ENCODE measurements at regions not wholly inside any gene's neighbourhood (a gene's known extent, or its start where the extent isn't known, plus 50 kb on each side); places are given as distances from the start of the nearest gene placed in this dataset.
"Not testable (repeated sequence)": the region's sequence is repeated elsewhere in the genome, so short reads cannot be mapped to it uniquely, and the experiment has no call there.

- CTCF ChIA-PET: no interaction called here
- DNase-seq: no peak
- no peaks in the 10 kb centered on the region for H3K4me1 Mint-ChIP-seq (ENCODE audit: low read depth)
- H3K27me3 Mint-ChIP-seq (ENCODE audit: low read depth): peaks cover 17% of the 10 kb centered on the region
- H3K36me3 Mint-ChIP-seq (ENCODE audit: low read depth): no peaks in the 10 kb centered on the region
- H3K9me3 Mint-ChIP-seq: no peaks in the 10 kb centered on the region
- no peak overlapping the region for H3K27ac Mint-ChIP-seq
- no peak overlapping the region for H3K4me3 Mint-ChIP-seq
- intact Hi-C loops (cut with micrococcal nuclease): no loop called here
Observed at GRCh38 chr13:78540058-78540457, 63.3 kb downstream of the POU4F1 start.

GRCh38 chr13:78526044-78526443 lies 77.3 kb downstream of the POU4F1 start:
- intact Hi-C loops (cut with micrococcal nuclease); CTCF ChIA-PET; H3K9me3 Mint-ChIP-seq; H3K4me1 Mint-ChIP-seq (ENCODE audit: low read depth); H3K36me3 Mint-ChIP-seq (ENCODE audit: low read depth); H3K27ac Mint-ChIP-seq; DNase-seq; H3K4me3 Mint-ChIP-seq: not testable (repeated sequence)
- H3K27me3 Mint-ChIP-seq (ENCODE audit: low read depth): peaks cover 18% of the 10 kb centered on the region

DNA sequence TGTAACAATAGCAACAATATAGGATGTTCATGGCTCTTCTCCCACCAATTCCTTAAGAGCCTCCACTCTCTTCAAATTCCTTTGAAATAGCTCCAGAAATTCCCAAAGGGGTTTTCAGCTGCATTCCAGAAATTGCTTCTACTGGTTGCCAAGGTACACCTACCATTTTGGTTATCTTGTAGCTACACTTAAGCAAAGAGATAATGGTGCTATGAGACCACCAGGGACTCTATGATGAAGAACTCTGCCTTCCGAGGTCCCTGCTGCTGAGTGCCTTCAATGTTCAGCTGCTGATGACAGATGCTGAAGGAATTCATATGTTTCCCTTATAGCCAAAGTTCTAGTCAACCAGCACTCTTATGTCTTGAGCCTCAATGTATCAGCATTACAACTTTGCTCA lies 78.4 kb downstream of the POU4F1 start:
- Mint-ChIP-seq H3K27me3 (ENCODE audit: low read depth) (peaks cover 21% of the 10 kb centered on the region), H3K9me3 (no peaks in the 10 kb centered on the region), H3K36me3 (ENCODE audit: low read depth) (no peaks in the 10 kb centered on the region), H3K4me3 (no peak overlapping the region), H3K27ac (no peak overlapping the region), H3K4me1 (ENCODE audit: low read depth) (no peaks in the 10 kb centered on the region)
- DNase-seq: no peak
- CTCF ChIA-PET: interaction anchor here (0.6 to 1.3 kb wide), 2 partner anchors 8 to 16 kb away, joined by 3 read pairs; no protein-coding TSS in a partner anchor
- intact Hi-C loops (cut with micrococcal nuclease): no loop called here

GRCh38 chr13:78521091-78521490 lies 82.3 kb downstream of the POU4F1 start:
- intact Hi-C loops (cut with micrococcal nuclease): no loop called here
- H3K27ac Mint-ChIP-seq: no peak overlapping the region
- no peaks in the 10 kb centered on the region for H3K36me3 Mint-ChIP-seq (ENCODE audit: low read depth)
- H3K4me1 Mint-ChIP-seq (ENCODE audit: low read depth): no peaks in the 10 kb centered on the region
- H3K27me3 Mint-ChIP-seq (ENCODE audit: low read depth): peaks cover 18% of the 10 kb centered on the region
- no peak for DNase-seq
- H3K9me3 Mint-ChIP-seq: peaks cover 2% of the 10 kb centered on the region
- no peak overlapping the region for H3K4me3 Mint-ChIP-seq
- CTCF ChIA-PET: no interaction called here

- CTCF ChIA-PET: no interaction called here
Observed at GRCh38 chr13:78520425-78520824, 82.9 kb downstream of the POU4F1 start.

DNA sequence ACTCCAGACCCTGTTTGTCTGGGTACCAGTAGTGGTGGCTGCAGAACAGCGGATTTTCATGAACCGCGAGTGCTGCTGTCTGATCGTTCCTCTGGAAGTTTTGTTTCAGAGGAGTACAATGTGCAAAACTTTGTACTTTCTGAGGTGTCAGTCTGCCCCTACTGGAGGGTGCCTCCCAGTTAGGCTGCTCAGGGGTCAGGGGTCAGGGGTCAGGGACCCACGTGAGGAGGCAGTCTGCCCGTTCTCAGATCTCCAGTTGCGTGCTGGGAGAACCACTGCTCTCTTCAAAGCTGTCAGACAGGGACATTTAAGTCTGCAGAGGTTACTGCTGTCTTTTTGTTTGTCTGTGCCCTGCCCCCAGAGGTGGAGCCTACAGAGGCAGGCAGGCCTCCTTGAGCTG lies 84.9 kb downstream of the POU4F1 start:
- H3K4me1 Mint-ChIP-seq (ENCODE audit: low read depth); H3K36me3 Mint-ChIP-seq (ENCODE audit: low read depth); H3K27ac Mint-ChIP-seq; CTCF ChIA-PET; intact Hi-C loops (cut with micrococcal nuclease); DNase-seq; H3K4me3 Mint-ChIP-seq; H3K9me3 Mint-ChIP-seq: not testable (repeated sequence)
- H3K27me3 Mint-ChIP-seq (ENCODE audit: low read depth): peaks cover 18% of the 10 kb centered on the region

More at GRCh38 chr13:78520425-78520824, 82.9 kb downstream of the POU4F1 start:
- intact Hi-C loops (cut with micrococcal nuclease): no loop called here
- no peak for DNase-seq
- Mint-ChIP-seq H3K4me3 (no peak overlapping the region), H3K27ac (no peak overlapping the region), H3K9me3 (peaks cover 2% of the 10 kb centered on the region), H3K4me1 (ENCODE audit: low read depth) (no peaks in the 10 kb centered on the region), H3K36me3 (ENCODE audit: low read depth) (no peaks in the 10 kb centered on the region), H3K27me3 (ENCODE audit: low read depth) (peaks cover 18% of the 10 kb centered on the region)

- Mint-ChIP-seq H3K4me1 (ENCODE audit: low read depth) (no peaks in the 10 kb centered on the region), H3K9me3 (no peaks in the 10 kb centered on the region), H3K27ac (no peak overlapping the region), H3K27me3 (ENCODE audit: low read depth) (no peaks in the 10 kb centered on the region), H3K36me3 (ENCODE audit: low read depth) (no peaks in the 10 kb centered on the region), H3K4me3 (no peak overlapping the region)
- CTCF ChIA-PET: no interaction called here
- intact Hi-C loops (cut with micrococcal nuclease): no loop called here
- no peak for DNase-seq
Observed at GRCh38 chr13:78499802-78500201, 103.5 kb downstream of the POU4F1 start.

- Mint-ChIP-seq H3K36me3 (ENCODE audit: low read depth) (no peaks in the 10 kb centered on the region), H3K27me3 (ENCODE audit: low read depth) (no peaks in the 10 kb centered on the region)
Observed at GRCh38 chr13:78497702-78498355, 105.5 kb downstream of the POU4F1 start.

DNA sequence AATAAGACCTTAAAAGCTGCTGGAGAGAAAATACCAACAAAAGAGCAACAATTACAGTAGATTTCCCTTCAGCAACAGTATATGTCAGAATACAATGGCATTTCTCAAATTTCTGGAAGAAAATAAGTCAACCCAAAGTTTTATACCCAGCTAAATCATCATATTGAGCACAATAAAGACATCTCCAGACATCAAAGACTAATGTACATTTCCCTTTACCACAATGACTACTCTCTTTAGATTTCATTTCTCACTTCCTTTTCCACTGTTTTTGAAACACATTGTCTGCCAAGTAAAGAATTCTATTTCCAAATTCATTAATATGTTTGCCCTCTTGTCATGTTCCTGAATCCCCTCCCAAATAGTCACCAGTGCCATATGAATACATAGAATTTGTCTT lies 111.4 kb downstream of the POU4F1 start:
- no peaks in the 10 kb centered on the region for H3K36me3 Mint-ChIP-seq (ENCODE audit: low read depth)
- intact Hi-C loops (cut with micrococcal nuclease): no loop called here

More at GRCh38 chr13:78497702-78498355, 105.5 kb downstream of the POU4F1 start:
- DNase-seq: no peak
- Mint-ChIP-seq H3K27ac (no peak overlapping the region), H3K9me3 (no peaks in the 10 kb centered on the region), H3K4me3 (no peak overlapping the region), H3K4me1 (ENCODE audit: low read depth) (no peaks in the 10 kb centered on the region)
- intact Hi-C loops (cut with micrococcal nuclease): no loop called here
- CTCF ChIA-PET: interaction anchor here (0.7 kb wide), 4 partner anchors 22 to 1927 kb away, joined by 3 to 4 read pairs (median 4); no protein-coding TSS in a partner anchor

DNA sequence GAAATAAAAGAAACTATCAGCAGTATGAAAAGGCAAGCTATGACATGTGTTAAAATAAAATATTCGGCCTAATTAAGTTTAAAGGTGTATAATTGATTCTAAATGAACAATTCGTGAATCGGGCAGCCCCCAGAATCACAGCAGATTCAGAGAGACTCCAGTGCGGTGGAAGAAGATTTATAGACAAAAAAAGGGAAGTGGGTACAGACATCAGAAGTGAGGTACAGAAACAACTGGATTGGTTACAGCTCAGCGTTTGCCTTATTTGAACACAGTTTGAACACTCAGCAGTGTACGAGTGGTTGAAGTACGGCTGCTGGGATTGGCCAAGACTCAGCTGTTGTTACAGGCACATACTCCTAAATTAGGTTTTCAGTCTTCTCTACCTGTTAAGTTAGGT lies 113.1 kb downstream of the POU4F1 start:
- H3K27ac Mint-ChIP-seq; H3K27me3 Mint-ChIP-seq (ENCODE audit: low read depth); H3K4me3 Mint-ChIP-seq; CTCF ChIA-PET; H3K36me3 Mint-ChIP-seq (ENCODE audit: low read depth); intact Hi-C loops (cut with micrococcal nuclease); H3K4me1 Mint-ChIP-seq (ENCODE audit: low read depth); DNase-seq; H3K9me3 Mint-ChIP-seq: not testable (repeated sequence)

More for the DNA sequence above, 111.4 kb downstream of the POU4F1 start:
- H3K4me1 Mint-ChIP-seq (ENCODE audit: low read depth): no peaks in the 10 kb centered on the region
- no peak overlapping the region for H3K27ac Mint-ChIP-seq
- H3K27me3 Mint-ChIP-seq (ENCODE audit: low read depth): peaks cover 6% of the 10 kb centered on the region
- CTCF ChIA-PET: no interaction called here
- no peak overlapping the region for H3K4me3 Mint-ChIP-seq
- H3K9me3 Mint-ChIP-seq: peaks cover 5% of the 10 kb centered on the region
- DNase-seq: no peak

DNA sequence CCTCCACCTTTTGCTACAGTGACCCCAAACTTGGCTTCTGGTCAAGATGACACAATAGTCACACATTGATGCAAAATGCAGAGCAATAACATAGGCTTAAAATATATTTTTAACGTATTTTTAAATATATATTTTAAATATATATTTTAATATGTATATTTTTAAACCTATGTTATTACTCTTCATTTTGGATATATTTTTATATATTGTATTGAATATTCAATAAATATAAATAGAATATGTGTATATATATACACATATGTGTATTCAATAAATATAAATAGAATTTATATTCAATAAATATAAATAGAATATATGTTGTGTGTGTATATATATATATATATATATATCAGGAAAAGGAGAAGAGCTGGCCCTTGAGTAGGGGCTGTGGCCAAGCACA lies 115.6 kb downstream of the POU4F1 start:
- Mint-ChIP-seq H3K4me1 (ENCODE audit: low read depth) (no peaks in the 10 kb centered on the region), H3K27me3 (ENCODE audit: low read depth) (peaks cover 6% of the 10 kb centered on the region), H3K36me3 (ENCODE audit: low read depth) (no peaks in the 10 kb centered on the region), H3K27ac (no peak overlapping the region), H3K4me3 (no peak overlapping the region), H3K9me3 (peaks cover 11% of the 10 kb centered on the region)
- CTCF ChIA-PET: no interaction called here
- intact Hi-C loops (cut with micrococcal nuclease): no loop called here
- DNase-seq: no peak

DNA sequence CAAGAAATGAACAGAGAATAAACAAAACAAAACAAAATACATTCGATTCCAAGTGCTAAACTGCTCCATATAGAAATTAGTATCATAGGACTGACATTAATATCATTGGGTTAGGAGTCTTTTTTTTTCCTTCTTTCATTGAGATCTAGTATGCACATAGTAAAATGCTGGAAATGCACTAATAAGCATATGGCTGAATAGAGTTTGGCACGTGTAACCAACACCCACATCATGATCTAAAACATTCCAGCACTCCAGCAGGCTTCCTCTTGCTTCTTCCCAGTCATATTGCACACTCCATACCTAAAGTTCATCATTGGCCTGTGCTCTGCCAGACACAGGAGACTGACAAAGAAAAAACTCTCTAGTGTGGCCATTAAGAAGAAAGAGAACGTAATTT lies 117.5 kb downstream of the POU4F1 start:
- Mint-ChIP-seq H3K4me1 (ENCODE audit: low read depth) (no peaks in the 10 kb centered on the region), H3K36me3 (ENCODE audit: low read depth) (no peaks in the 10 kb centered on the region), H3K4me3 (no peak overlapping the region), H3K27me3 (ENCODE audit: low read depth) (peaks cover 6% of the 10 kb centered on the region), H3K27ac (no peak overlapping the region), H3K9me3 (peaks cover 6% of the 10 kb centered on the region)
- intact Hi-C loops (cut with micrococcal nuclease): no loop called here
- DNase-seq: no peak
- CTCF ChIA-PET: no interaction called here

DNA sequence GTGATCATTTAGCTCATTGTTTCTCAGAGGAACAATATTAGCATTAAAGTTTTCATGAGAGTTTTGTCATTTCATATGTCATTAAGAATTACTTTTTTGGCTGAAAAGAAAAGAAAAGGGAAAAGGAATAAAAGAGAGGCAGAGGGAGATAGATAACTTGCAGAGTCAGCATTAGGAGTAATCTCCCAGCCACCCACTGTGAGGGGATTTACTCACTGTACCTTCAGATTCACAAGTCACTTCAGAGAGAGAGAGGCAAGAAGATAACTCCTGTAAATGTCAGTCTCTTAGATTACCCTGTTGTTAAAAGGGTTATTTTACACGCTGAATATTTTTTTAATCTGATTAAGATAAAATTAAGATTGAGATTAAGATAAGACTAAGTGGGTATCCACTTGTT lies 125.2 kb downstream of the POU4F1 start:
- CTCF ChIA-PET: no interaction called here
- no peak overlapping the region for H3K4me3 Mint-ChIP-seq
- no peaks in the 10 kb centered on the region for H3K4me1 Mint-ChIP-seq (ENCODE audit: low read depth)
- H3K27me3 Mint-ChIP-seq (ENCODE audit: low read depth): no peaks in the 10 kb centered on the region
- no peak overlapping the region for H3K27ac Mint-ChIP-seq
- DNase-seq: no peak
- no peaks in the 10 kb centered on the region for H3K36me3 Mint-ChIP-seq (ENCODE audit: low read depth)
- intact Hi-C loops (cut with micrococcal nuclease): no loop called here
- no peaks in the 10 kb centered on the region for H3K9me3 Mint-ChIP-seq

All from activated naive CD4-positive, alpha-beta T cell treated with anti-CD3 and anti-CD28 coated beads for 36 hours (primary cell).